KMS-11 (cell line): ENCODE measurements at regions not wholly inside any gene's neighbourhood (a gene's known extent, or its start where the extent isn't known, plus 50 kb on each side); places are given as distances from the start of the nearest gene placed in this dataset.
A peak's percentile ranks its signal among the peaks of the same experiment; 100 is the strongest.

ENCODE experiments used
- H2AFZ ChIP-seq: fragments of 200-600 bp; sonication (generic); 2 replicates; pipeline ENCODE4 v1.6.1; 2016; ENCODE audit warnings: antibody characterized with exemption, mixed run types, low read depth
- H3K27ac ChIP-seq: fragments of 200-600 bp; sonication (generic); 2 replicates; pipeline ENCODE4 v1.6.1; 2016; ENCODE audit warnings: mild to moderate bottlenecking, mixed run types
- H3K27me3 ChIP-seq: fragments of 200-600 bp; sonication (generic); 2 replicates; pipeline ENCODE4 v1.6.1; 2017; ENCODE audit warnings: mild to moderate bottlenecking, low read depth, mixed run types, moderate library complexity; ENCODE audit not compliant: insufficient read depth
- H3K36me3 ChIP-seq: fragments of 200-600 bp; sonication (generic); 2 replicates; pipeline ENCODE4 v1.6.1; 2017; ENCODE audit warnings: mild to moderate bottlenecking, mixed run types; ENCODE audit not compliant: insufficient read depth
- H3K4me1 ChIP-seq: fragments of 200-600 bp; sonication (generic); 2 replicates; pipeline ENCODE4 v1.6.1; 2016; ENCODE audit warnings: mild to moderate bottlenecking, low read depth, mixed run types; ENCODE audit not compliant: poor library complexity, severe bottlenecking
- H3K4me2 ChIP-seq: fragments of 200-600 bp; sonication (generic); 2 replicates; pipeline ENCODE4 v1.7.0; 2016; ENCODE audit warnings: mild to moderate bottlenecking, mixed run types
- H3K4me3 ChIP-seq: fragments of 200-600 bp; sonication (generic); IDR thresholded peaks from 2 replicates; pipeline ENCODE4 v1.6.1; 2017; ENCODE audit warnings: low read depth, low read length, mixed read lengths; ENCODE audit not compliant: insufficient read depth
- H3K79me2 ChIP-seq: fragments of 200-600 bp; sonication (generic); 2 replicates; pipeline ENCODE4 v1.6.1; 2016; ENCODE audit warnings: low read depth, mixed run types; ENCODE audit not compliant: insufficient read depth
- H3K9ac ChIP-seq: fragments of 200-600 bp; sonication (generic); 2 replicates; pipeline ENCODE4 v1.6.1; 2016; ENCODE audit warnings: mild to moderate bottlenecking, mixed run types
- H4K20me1 ChIP-seq: fragments of 200-600 bp; sonication (generic); 2 replicates; pipeline ENCODE4 v1.6.1; 2016; ENCODE audit warnings: mild to moderate bottlenecking, mixed run types; ENCODE audit not compliant: insufficient read depth
- TF ChIP-seq, protein P1 (sequence below): fragments of 200-600 bp; sonication (generic); conservative IDR thresholded peaks from 2 replicates; pipeline ENCODE4 v1.6.1; 2017; ENCODE audit warnings: low read depth, mild to moderate bottlenecking, antibody characterized with exemption, low read length, moderate library complexity, mixed read lengths

DNA sequence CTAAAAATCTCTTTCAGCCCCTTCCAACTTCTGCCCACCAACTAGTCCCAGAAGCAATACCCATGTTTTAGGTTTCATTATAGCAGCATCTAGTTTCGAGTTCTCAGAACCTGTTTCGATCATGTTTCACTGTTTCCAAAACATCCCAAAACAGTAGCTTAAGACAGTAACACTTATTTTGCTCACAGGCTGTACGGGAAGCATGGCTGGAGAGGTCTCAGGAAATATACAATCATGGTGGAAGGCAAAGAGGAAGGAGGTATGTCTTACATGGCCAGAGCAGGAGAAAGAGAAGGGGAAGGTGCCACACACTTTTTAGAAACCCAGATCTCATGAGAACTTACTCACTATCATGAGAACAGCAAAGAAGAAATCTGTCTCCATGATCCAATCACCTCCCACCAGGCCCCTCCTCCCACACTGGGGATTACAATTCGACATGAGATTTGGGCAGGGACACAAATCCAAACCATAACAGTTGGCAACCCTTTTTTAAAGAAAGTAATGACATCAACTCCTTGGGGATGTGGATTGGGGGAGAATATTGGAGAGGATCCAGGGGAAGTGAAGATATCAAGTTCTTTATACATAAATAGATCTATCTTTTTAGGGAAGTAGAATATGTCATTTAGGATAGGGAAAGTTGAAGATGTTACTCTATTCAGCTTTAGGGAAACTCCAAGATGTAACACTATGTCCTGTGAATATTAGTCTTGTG is 269.9 kb upstream of the PLEKHG7 start:
- H3K4me1 ChIP-seq, result peaks cover 39% of the 10 kb centered on the region
- peak overlapping the region; percentile 79 for H3K4me2 ChIP-seq
- H2AFZ ChIP-seq, result peak overlapping the region; percentile 65
- no peaks in the 10 kb centered on the region for H3K36me3 ChIP-seq
- H3K4me3 ChIP-seq, result no peak overlapping the region
- H4K20me1 ChIP-seq, result no peaks in the 10 kb centered on the region
- peak overlapping the region; percentile 6; the same call in 1 of the 2 replicates for H3K9ac ChIP-seq
- peak overlapping the region; percentile 61 for H3K27ac ChIP-seq
- H3K27me3 ChIP-seq, result no peaks in the 10 kb centered on the region
- TF ChIP-seq, protein P1, sequence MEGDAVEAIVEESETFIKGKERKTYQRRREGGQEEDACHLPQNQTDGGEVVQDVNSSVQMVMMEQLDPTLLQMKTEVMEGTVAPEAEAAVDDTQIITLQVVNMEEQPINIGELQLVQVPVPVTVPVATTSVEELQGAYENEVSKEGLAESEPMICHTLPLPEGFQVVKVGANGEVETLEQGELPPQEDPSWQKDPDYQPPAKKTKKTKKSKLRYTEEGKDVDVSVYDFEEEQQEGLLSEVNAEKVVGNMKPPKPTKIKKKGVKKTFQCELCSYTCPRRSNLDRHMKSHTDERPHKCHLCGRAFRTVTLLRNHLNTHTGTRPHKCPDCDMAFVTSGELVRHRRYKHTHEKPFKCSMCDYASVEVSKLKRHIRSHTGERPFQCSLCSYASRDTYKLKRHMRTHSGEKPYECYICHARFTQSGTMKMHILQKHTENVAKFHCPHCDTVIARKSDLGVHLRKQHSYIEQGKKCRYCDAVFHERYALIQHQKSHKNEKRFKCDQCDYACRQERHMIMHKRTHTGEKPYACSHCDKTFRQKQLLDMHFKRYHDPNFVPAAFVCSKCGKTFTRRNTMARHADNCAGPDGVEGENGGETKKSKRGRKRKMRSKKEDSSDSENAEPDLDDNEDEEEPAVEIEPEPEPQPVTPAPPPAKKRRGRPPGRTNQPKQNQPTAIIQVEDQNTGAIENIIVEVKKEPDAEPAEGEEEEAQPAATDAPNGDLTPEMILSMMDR, result no peak
- H3K79me2 ChIP-seq, result no peaks in the 10 kb centered on the region

DNA sequence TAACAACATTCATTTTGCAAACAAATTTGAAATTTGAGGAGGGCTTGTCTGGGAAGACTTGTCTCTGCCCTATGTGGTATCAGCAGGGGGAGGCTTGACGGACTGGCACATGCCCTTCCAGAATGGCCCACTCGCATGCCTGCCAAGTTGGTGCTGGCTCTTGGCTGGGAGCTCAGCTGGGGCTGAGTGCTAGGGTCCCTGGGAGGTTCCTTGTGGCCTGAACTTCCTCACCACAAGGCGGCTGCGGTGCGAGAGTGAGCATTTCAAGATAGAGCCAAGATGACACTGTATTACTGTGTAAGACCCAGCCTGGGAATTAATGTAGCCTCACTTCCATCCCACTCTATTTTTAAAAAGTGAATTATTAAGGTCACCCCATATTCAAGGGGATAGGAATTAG is 271.6 kb upstream of the PLEKHG7 start:
- H3K9ac ChIP-seq, result no peak overlapping the region
- H3K27ac ChIP-seq, result no peak overlapping the region
- TF ChIP-seq, protein P1, result no peak
- H4K20me1 ChIP-seq, result no peaks in the 10 kb centered on the region
- H3K4me2 ChIP-seq, result no peak overlapping the region
- no peaks in the 10 kb centered on the region for H3K27me3 ChIP-seq
- no peak overlapping the region for H3K4me3 ChIP-seq
- H2AFZ ChIP-seq, result no peak overlapping the region
- H3K79me2 ChIP-seq, result no peaks in the 10 kb centered on the region
- H3K36me3 ChIP-seq, result no peaks in the 10 kb centered on the region
- peaks cover 28% of the 10 kb centered on the region for H3K4me1 ChIP-seq

DNA sequence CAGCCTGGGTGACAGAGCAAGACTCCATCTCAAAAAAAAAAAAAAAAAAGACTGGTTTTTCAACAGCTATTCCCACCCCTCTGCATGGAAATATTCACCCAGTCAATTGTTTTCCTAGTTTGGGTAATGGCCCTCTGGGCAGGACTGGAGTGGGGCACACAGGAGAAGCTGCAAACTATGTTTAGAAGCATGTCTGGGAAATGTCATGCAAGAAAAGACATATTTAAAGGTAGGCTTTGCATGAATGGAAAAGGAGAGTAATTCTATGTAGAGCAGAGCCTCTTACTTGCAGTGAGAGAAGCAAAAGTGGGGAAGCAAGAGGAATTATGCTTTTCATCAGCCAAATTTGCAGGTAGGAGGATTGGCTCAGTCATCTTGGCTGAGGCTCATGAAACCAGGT is 276.5 kb upstream of the PLEKHG7 start:
- no peak overlapping the region for H3K9ac ChIP-seq
- peaks cover under 1% of the 10 kb centered on the region for H3K4me1 ChIP-seq

DNA sequence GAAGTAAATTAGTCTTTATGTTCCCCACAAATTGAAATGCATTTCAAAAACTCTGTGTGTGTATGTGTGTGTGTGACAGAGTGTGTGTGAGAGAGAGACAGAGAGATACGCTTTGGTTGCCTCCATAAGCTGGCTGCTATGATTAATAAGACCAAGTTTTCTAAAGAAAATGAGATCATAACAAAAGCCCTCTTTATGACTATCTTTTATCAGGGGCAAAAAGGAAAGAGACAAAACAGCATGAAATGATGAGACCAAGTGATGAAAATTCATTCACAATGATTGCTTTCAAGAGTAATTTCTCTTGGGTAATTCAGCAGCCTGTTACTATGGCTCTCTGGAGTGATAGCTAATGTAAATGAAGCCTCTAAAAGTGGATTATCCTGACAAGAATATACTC is 277.6 kb upstream of the PLEKHG7 start:
- no peak overlapping the region for H3K4me2 ChIP-seq
- H3K79me2 ChIP-seq, result no peaks in the 10 kb centered on the region
- H3K36me3 ChIP-seq, result no peaks in the 10 kb centered on the region
- H3K9ac ChIP-seq, result no peak overlapping the region
- no peaks in the 10 kb centered on the region for H3K4me1 ChIP-seq
- no peaks in the 10 kb centered on the region for H4K20me1 ChIP-seq
- H3K27ac ChIP-seq, result no peak overlapping the region
- no peak overlapping the region for H2AFZ ChIP-seq
- no peak overlapping the region for H3K4me3 ChIP-seq
- H3K27me3 ChIP-seq, result no peaks in the 10 kb centered on the region
- TF ChIP-seq, protein P1, result no peak

More for the DNA sequence above, 276.5 kb upstream of the PLEKHG7 start:
- no peak overlapping the region for H3K4me2 ChIP-seq
- H2AFZ ChIP-seq, result no peak overlapping the region
- no peak overlapping the region for H3K27ac ChIP-seq
- TF ChIP-seq, protein P1, result no peak
- no peaks in the 10 kb centered on the region for H3K79me2 ChIP-seq
- H3K36me3 ChIP-seq, result no peaks in the 10 kb centered on the region
- no peaks in the 10 kb centered on the region for H4K20me1 ChIP-seq
- no peaks in the 10 kb centered on the region for H3K27me3 ChIP-seq
- H3K4me3 ChIP-seq, result no peak overlapping the region
